HUES48 (cell line): ENCODE measurements at regions not wholly inside any gene's neighbourhood (a gene's known extent, or its start where the extent isn't known, plus 50 kb on each side); places are given as distances from the start of the nearest gene placed in this dataset.

Experiments used
- H3K27ac ChIP-seq: one replicate; pipeline ENCODE4 v1.7.0; 2013; ENCODE audit warnings: low read depth, low read length, inconsistent platforms
- H3K27me3 ChIP-seq: 2 replicates; pipeline ENCODE4 v1.6.1; 2013; ENCODE audit warnings: mild to moderate bottlenecking, low read length; ENCODE audit not compliant: control insufficient read depth, insufficient read depth
- H3K36me3 ChIP-seq: 2 replicates; pipeline ENCODE4 v1.6.1; 2013; ENCODE audit warnings: low read length; ENCODE audit not compliant: control insufficient read depth, insufficient read depth
- H3K4me1 ChIP-seq: 2 replicates; pipeline ENCODE4 v1.6.1; 2013; ENCODE audit warnings: mild to moderate bottlenecking, low read length; ENCODE audit not compliant: control insufficient read depth, insufficient read depth
- H3K4me3 ChIP-seq: 2 replicates; pipeline ENCODE4 v1.5.1; 2013; ENCODE audit warnings: mild to moderate bottlenecking, low read depth, low read length
- H3K9ac ChIP-seq: 2 replicates; pipeline ENCODE4 v1.6.1; 2013; ENCODE audit warnings: mild to moderate bottlenecking, low read depth, low read length, moderate library complexity
- H3K9me3 ChIP-seq: 2 replicates; pipeline ENCODE4 v1.6.1; 2013; ENCODE audit warnings: low read length; ENCODE audit not compliant: control insufficient read depth, insufficient read depth

- no peak overlapping the region for H3K4me3 ChIP-seq
These were observed 140.3 kb downstream of the CYRIA start for GRCh38 chr2:16525265-16525887.

GRCh38 chr2:16523711-16524110 lies 141.9 kb downstream of the CYRIA start:
- Histone ChIP-seq H3K4me1 (no peaks in the 10 kb centered on the region), H3K27me3 (no peaks in the 10 kb centered on the region), H3K9me3 (no peaks in the 10 kb centered on the region), H3K9ac (no peak overlapping the region), H3K27ac (no peak overlapping the region), H3K4me3 (no peak overlapping the region), H3K36me3 (no peaks in the 10 kb centered on the region)

More at GRCh38 chr2:16525265-16525887, 140.3 kb downstream of the CYRIA start:
- no peaks in the 10 kb centered on the region for H3K36me3 ChIP-seq
- H3K9me3 ChIP-seq: no peaks in the 10 kb centered on the region
- H3K27me3 ChIP-seq: no peaks in the 10 kb centered on the region
- H3K27ac ChIP-seq: no peak overlapping the region
- H3K9ac ChIP-seq: no peak overlapping the region
- H3K4me1 ChIP-seq: no peaks in the 10 kb centered on the region

GRCh38 chr2:16522031-16522831 lies 143.4 kb downstream of the CYRIA start:
- Histone ChIP-seq H3K27me3 (no peaks in the 10 kb centered on the region), H3K27ac (no peak overlapping the region), H3K4me1 (no peaks in the 10 kb centered on the region), H3K36me3 (no peaks in the 10 kb centered on the region), H3K9me3 (no peaks in the 10 kb centered on the region), H3K4me3 (no peak overlapping the region), H3K9ac (no peak overlapping the region)

DNA sequence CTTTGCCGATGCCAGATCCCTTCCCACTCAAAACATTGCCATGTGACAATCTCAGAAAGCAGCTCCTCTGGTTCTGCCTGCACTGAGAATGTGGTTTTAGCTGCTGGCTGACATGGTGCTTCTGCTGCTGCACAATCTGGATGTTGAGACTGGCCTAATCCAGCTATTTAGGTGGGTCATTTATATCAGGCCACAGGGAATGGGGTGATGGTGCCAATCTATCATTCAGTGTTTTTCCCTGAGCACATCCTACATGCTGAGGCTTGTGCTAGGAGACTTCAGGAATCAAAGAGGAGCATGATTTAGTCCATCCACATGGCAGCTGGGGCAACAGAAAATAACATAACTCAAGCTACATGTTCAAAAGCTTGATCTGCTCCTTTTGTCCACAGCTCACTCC lies 144.7 kb downstream of the CYRIA start:
- no peaks in the 10 kb centered on the region for H3K9me3 ChIP-seq
- H3K4me3 ChIP-seq: no peak overlapping the region
- H3K27me3 ChIP-seq: no peaks in the 10 kb centered on the region
- H3K27ac ChIP-seq: no peak overlapping the region
- H3K4me1 ChIP-seq: 0 out of 2 replicates have a peak, but pooled peaks cover under 1% of the 10 kb centered on the region
- no peak overlapping the region for H3K9ac ChIP-seq
- H3K36me3 ChIP-seq: no peaks in the 10 kb centered on the region

DNA sequence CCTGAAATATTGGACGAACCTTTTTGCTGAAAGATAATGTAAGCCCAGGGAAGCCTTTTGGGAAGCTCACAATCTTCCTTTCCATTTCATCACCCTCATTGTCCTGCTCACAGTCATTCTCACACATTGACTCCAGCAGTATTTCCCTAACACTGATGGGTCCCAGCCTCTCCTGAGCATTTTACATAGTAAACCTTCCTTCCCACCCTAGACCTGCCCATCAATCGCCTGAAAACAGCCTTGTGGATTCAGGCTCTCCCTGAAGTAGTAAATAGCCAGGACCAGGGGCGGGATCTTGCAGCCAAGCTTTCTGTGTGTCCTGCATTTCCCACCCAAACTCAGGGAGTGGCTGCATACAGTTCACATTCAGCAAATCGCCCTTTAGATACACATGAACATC lies 149.9 kb downstream of the CYRIA start:
- no peak overlapping the region for H3K4me3 ChIP-seq
- H3K27me3 ChIP-seq: no peaks in the 10 kb centered on the region
- H3K27ac ChIP-seq: no peak overlapping the region
- H3K9ac ChIP-seq: no peak overlapping the region
- no peaks in the 10 kb centered on the region for H3K9me3 ChIP-seq
- H3K36me3 ChIP-seq: no peaks in the 10 kb centered on the region
- H3K4me1 ChIP-seq: 0 out of 2 replicates have a peak, but pooled peaks cover 5% of the 10 kb centered on the region

GRCh38 chr2:16513626-16514025 lies 152.0 kb downstream of the CYRIA start:
- Histone ChIP-seq H3K9ac (no peak overlapping the region), H3K9me3 (no peaks in the 10 kb centered on the region), H3K4me1 (0 out of 2 replicates have a peak, but pooled peaks cover 5% of the 10 kb centered on the region), H3K4me3 (no peak overlapping the region), H3K27ac (no peak overlapping the region), H3K36me3 (no peaks in the 10 kb centered on the region), H3K27me3 (no peaks in the 10 kb centered on the region)

GRCh38 chr2:16511041-16511440 lies 154.6 kb downstream of the CYRIA start:
- H3K27ac ChIP-seq: no peak overlapping the region
- H3K27me3 ChIP-seq: peaks cover 11% of the 10 kb centered on the region
- H3K9me3 ChIP-seq: no peaks in the 10 kb centered on the region

GRCh38 chr2:16509042-16509441 lies 156.6 kb downstream of the CYRIA start:
- no peaks in the 10 kb centered on the region for H3K9me3 ChIP-seq
- no peak overlapping the region for H3K9ac ChIP-seq
- peaks cover 10% of the 10 kb centered on the region; the same call in 1 of the 2 replicates for H3K4me1 ChIP-seq
- H3K27ac ChIP-seq: no peak overlapping the region
- H3K36me3 ChIP-seq: no peaks in the 10 kb centered on the region
- H3K27me3 ChIP-seq: peaks cover 11% of the 10 kb centered on the region
- no peak overlapping the region for H3K4me3 ChIP-seq

More at GRCh38 chr2:16511041-16511440, 154.6 kb downstream of the CYRIA start:
- Histone ChIP-seq H3K36me3 (no peaks in the 10 kb centered on the region), H3K9ac (no peak overlapping the region), H3K4me3 (no peak overlapping the region), H3K4me1 (peaks cover 14% of the 10 kb centered on the region; the same call in 1 of the 2 replicates)

DNA sequence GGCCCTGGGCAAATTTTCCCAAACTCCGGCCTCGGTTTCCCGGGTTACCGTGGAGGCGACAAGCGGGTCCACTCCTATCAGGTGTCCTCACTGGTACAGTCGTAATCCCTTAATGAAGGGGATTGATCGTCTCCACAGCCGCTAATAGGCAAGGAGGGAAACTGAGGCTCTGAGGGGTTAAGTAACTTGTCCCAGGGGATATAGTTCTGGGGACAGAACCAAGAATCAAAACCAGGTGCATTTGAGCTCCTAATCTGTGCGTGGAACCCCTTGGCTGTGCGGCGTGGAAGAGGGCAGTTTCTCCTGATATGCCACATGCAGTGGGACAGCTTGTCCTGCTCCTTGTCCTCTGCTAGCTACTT lies 157.2 kb downstream of the CYRIA start:
- H3K9me3 ChIP-seq: no peaks in the 10 kb centered on the region
- H3K4me3 ChIP-seq: peak overlapping the region; percentile 66; the same call in 1 of the 2 replicates
- peaks cover 10% of the 10 kb centered on the region; the same call in 1 of the 2 replicates for H3K4me1 ChIP-seq
- H3K36me3 ChIP-seq: no peaks in the 10 kb centered on the region
- H3K27ac ChIP-seq: no peak overlapping the region
- H3K9ac ChIP-seq: no peak overlapping the region
- peaks cover 11% of the 10 kb centered on the region for H3K27me3 ChIP-seq

GRCh38 chr2:16507655-16508489 lies 157.8 kb downstream of the CYRIA start:
- Histone ChIP-seq H3K4me3 (peak overlapping the region; percentile 66), H3K27ac (no peak overlapping the region)

More at GRCh38 chr2:16507655-16508489, 157.8 kb downstream of the CYRIA start:
- Histone ChIP-seq H3K9me3 (no peaks in the 10 kb centered on the region), H3K36me3 (no peaks in the 10 kb centered on the region), H3K27me3 (peaks cover 11% of the 10 kb centered on the region), H3K9ac (peak overlapping the region; percentile 45), H3K4me1 (peaks cover 10% of the 10 kb centered on the region; the same call in 1 of the 2 replicates)
